Mesendoderm (in vitro differentiated cells): ENCODE measurements at regions not wholly inside any gene's neighbourhood (a gene's known extent, or its start where the extent isn't known, plus 50 kb on each side); places are given as distances from the start of the nearest gene placed in this dataset.

ENCODE experiments used
- DNase-seq: peaks from one replicate; pipeline ENCODE4 v3.0.0; 2013
- H2AK5ac ChIP-seq: 2 replicates; pipeline ENCODE4 v1.6.1; 2013; ENCODE audit warnings: low read length, inconsistent platforms
- H2BK120ac ChIP-seq: 2 replicates; pipeline ENCODE4 v1.6.1; 2013; ENCODE audit warnings: low read depth, mild to moderate bottlenecking, low read length, moderate library complexity, mixed read lengths
- H2BK15ac ChIP-seq: replicated peaks from 2 replicates; pipeline ENCODE4 v1.6.1; 2013; ENCODE audit warnings: low read depth, mild to moderate bottlenecking, moderate library complexity
- H2BK5ac ChIP-seq: 2 replicates; pipeline ENCODE4 v1.6.1; 2013; ENCODE audit warnings: low read length, inconsistent platforms
- H3K18ac ChIP-seq: 2 replicates; pipeline ENCODE4 v1.6.1; 2013; ENCODE audit warnings: mild to moderate bottlenecking, low read length, mixed read lengths
- H3K23ac ChIP-seq: one replicate; pipeline ENCODE4 v1.6.1; 2013; ENCODE audit warnings: low read length
- H3K27ac ChIP-seq: 2 replicates; pipeline ENCODE4 v1.5.1; 2013; ENCODE audit warnings: low read depth, mild to moderate bottlenecking, inconsistent platforms, low read length, moderate library complexity
- H3K27me3 ChIP-seq: 2 replicates; pipeline ENCODE4 v1.6.1; 2013; ENCODE audit warnings: low read length, control low read depth, mild to moderate bottlenecking, inconsistent platforms; ENCODE audit not compliant: insufficient read depth, poor library complexity
- H3K36me3 ChIP-seq: 2 replicates; pipeline ENCODE4 v1.6.1; 2013; ENCODE audit warnings: low read length, inconsistent platforms; ENCODE audit not compliant: control insufficient read depth, insufficient read depth
- H3K4ac ChIP-seq: one replicate; pipeline ENCODE4 v1.6.1; 2013; ENCODE audit warnings: low read depth, mild to moderate bottlenecking, low read length, moderate library complexity
- H3K4me1 ChIP-seq: 2 replicates; pipeline ENCODE4 v1.6.1; 2013; ENCODE audit warnings: low read depth, low read length, inconsistent platforms; ENCODE audit not compliant: control insufficient read depth
- H3K4me2 ChIP-seq: 2 replicates; pipeline ENCODE4 v1.6.1; 2013; ENCODE audit warnings: low read length
- H3K4me3 ChIP-seq: 2 replicates; pipeline ENCODE4 v1.5.1; 2013; ENCODE audit warnings: mild to moderate bottlenecking, low read length
- H3K56ac ChIP-seq: one replicate; pipeline ENCODE4 v1.6.1; 2013; ENCODE audit warnings: low read length
- H3K79me1 ChIP-seq: 2 replicates; pipeline ENCODE4 v1.6.1; 2013; ENCODE audit warnings: low read length, inconsistent platforms
- H3K79me2 ChIP-seq: 2 replicates; pipeline ENCODE4 v1.6.1; 2013; ENCODE audit warnings: mild to moderate bottlenecking, low read length; ENCODE audit not compliant: control insufficient read depth, insufficient read depth
- H3K9ac ChIP-seq: 2 replicates; pipeline ENCODE4 v1.6.1; 2013; ENCODE audit warnings: low read length, inconsistent platforms
- H4K5ac ChIP-seq: one replicate; pipeline ENCODE4 v1.6.1; 2013; ENCODE audit warnings: low read length
- H4K8ac ChIP-seq: one replicate; pipeline ENCODE4 v1.6.1; 2013; ENCODE audit warnings: low read depth, mild to moderate bottlenecking, control low read depth, low read length, moderate library complexity
- WGBS: extraction: QIAGEN DNeasy Blood & Tissue Kit; methylation state at CpG from one replicate; pipeline ENCODE4 v1.1.7; 2013; ENCODE audit warnings: low lambda C conversion rate, missing lambda C conversion rate; ENCODE audit not compliant: insufficient coverage; ENCODE audit errors: extremely low coverage; 5-methylcytosine and 5-hydroxymethylcytosine counted together

GRCh38 chr5:33049298-33049697, 338.2 kb downstream of the NPR3 start:
- Histone ChIP-seq H3K36me3 (no peaks in the 10 kb centered on the region), H3K56ac (no peak overlapping the region), H3K4me1 (no peaks in the 10 kb centered on the region), H3K27me3 (no peaks in the 10 kb centered on the region), H3K23ac (no peak overlapping the region), H3K79me1 (no peaks in the 10 kb centered on the region), H3K79me2 (no peaks in the 10 kb centered on the region), H2BK120ac (no peak overlapping the region), H3K4me2 (no peak overlapping the region), H3K18ac (no peak overlapping the region), H3K4ac (no peak overlapping the region), H4K8ac (no peak overlapping the region), H2AK5ac (no peak overlapping the region), H3K4me3 (no peak overlapping the region), H3K9ac (no peak overlapping the region), H4K5ac (no peak overlapping the region), H3K27ac (no peak overlapping the region), H2BK15ac (no peak overlapping the region), H2BK5ac (no peak overlapping the region)
- WGBS, result no CpG with 5 or more reads among the region's 6 CpGs
- no peak for DNase-seq

GRCh38 chr5:33049842-33050241, 338.7 kb downstream of the NPR3 start:
- no peaks in the 10 kb centered on the region for H3K27me3 ChIP-seq
- H3K9ac ChIP-seq, result no peak overlapping the region
- no peaks in the 10 kb centered on the region for H3K79me2 ChIP-seq
- no peak overlapping the region for H3K4me2 ChIP-seq
- no peak overlapping the region for H3K18ac ChIP-seq
- H3K79me1 ChIP-seq, result no peaks in the 10 kb centered on the region
- H3K4ac ChIP-seq, result no peak overlapping the region
- H2BK120ac ChIP-seq, result no peak overlapping the region
- no peak overlapping the region for H4K5ac ChIP-seq
- no peak for DNase-seq
- H3K27ac ChIP-seq, result no peak overlapping the region
- WGBS, result no CpG with 5 or more reads among the region's 2 CpGs
- H3K36me3 ChIP-seq, result no peaks in the 10 kb centered on the region
- no peak overlapping the region for H3K56ac ChIP-seq
- no peak overlapping the region for H3K23ac ChIP-seq
- H3K4me3 ChIP-seq, result no peak overlapping the region
- H4K8ac ChIP-seq, result no peak overlapping the region
- H3K4me1 ChIP-seq, result no peaks in the 10 kb centered on the region
- H2BK15ac ChIP-seq, result no peak overlapping the region
- H2BK5ac ChIP-seq, result no peak overlapping the region
- no peak overlapping the region for H2AK5ac ChIP-seq

GRCh38 chr5:33059081-33059480, 348.0 kb downstream of the NPR3 start:
- H3K23ac ChIP-seq, result no peak overlapping the region
- H3K4me3 ChIP-seq, result no peak overlapping the region
- no peak overlapping the region for H2BK5ac ChIP-seq
- H3K4ac ChIP-seq, result no peak overlapping the region
- H3K4me2 ChIP-seq, result no peak overlapping the region
- no peak for DNase-seq
- H3K79me1 ChIP-seq, result no peaks in the 10 kb centered on the region
- whole genome bisulfite sequencing, result no CpG with 5 or more reads among the region's 3 CpGs
- H3K18ac ChIP-seq, result no peak overlapping the region
- H3K4me1 ChIP-seq, result no peaks in the 10 kb centered on the region
- peaks cover 3% of the 10 kb centered on the region for H3K27me3 ChIP-seq
- no peaks in the 10 kb centered on the region for H3K79me2 ChIP-seq
- H3K9ac ChIP-seq, result no peak overlapping the region
- H4K8ac ChIP-seq, result no peak overlapping the region
- no peaks in the 10 kb centered on the region for H3K36me3 ChIP-seq
- no peak overlapping the region for H3K27ac ChIP-seq
- no peak overlapping the region for H3K56ac ChIP-seq
- no peak overlapping the region for H2BK120ac ChIP-seq
- H2AK5ac ChIP-seq, result no peak overlapping the region
- no peak overlapping the region for H4K5ac ChIP-seq
- no peak overlapping the region for H2BK15ac ChIP-seq

GRCh38 chr5:33065131-33065530, 354.0 kb downstream of the NPR3 start:
- Histone ChIP-seq H2BK120ac (no peak overlapping the region), H3K4me1 (no peaks in the 10 kb centered on the region), H3K18ac (no peak overlapping the region), H3K27ac (no peak overlapping the region), H3K4me3 (no peak overlapping the region), H3K4ac (no peak overlapping the region), H2BK5ac (no peak overlapping the region), H3K79me2 (no peaks in the 10 kb centered on the region), H2AK5ac (no peak overlapping the region), H3K23ac (no peak overlapping the region), H3K56ac (no peak overlapping the region), H3K27me3 (no peaks in the 10 kb centered on the region), H3K36me3 (no peaks in the 10 kb centered on the region), H4K5ac (no peak overlapping the region), H3K9ac (no peak overlapping the region), H3K4me2 (no peak overlapping the region), H2BK15ac (no peak overlapping the region), H4K8ac (no peak overlapping the region), H3K79me1 (no peaks in the 10 kb centered on the region)
- DNase-seq, result no peak
- WGBS, result no CpG with 5 or more reads among the region's 3 CpGs

GRCh38 chr5:33067291-33067690, 356.2 kb downstream of the NPR3 start:
- H3K79me2 ChIP-seq, result no peaks in the 10 kb centered on the region
- no peak for DNase-seq
- no peak overlapping the region for H3K4ac ChIP-seq
- no peak overlapping the region for H2BK15ac ChIP-seq
- H3K9ac ChIP-seq, result no peak overlapping the region
- no peak overlapping the region for H3K4me2 ChIP-seq
- no peak overlapping the region for H4K5ac ChIP-seq
- no peak overlapping the region for H3K27ac ChIP-seq
- H3K4me1 ChIP-seq, result no peaks in the 10 kb centered on the region
- no peak overlapping the region for H4K8ac ChIP-seq
- H3K18ac ChIP-seq, result no peak overlapping the region
- H2BK5ac ChIP-seq, result no peak overlapping the region
- WGBS, result 100% methylated on average over 1 of the region's 2 CpGs
- H3K56ac ChIP-seq, result no peak overlapping the region
- H3K27me3 ChIP-seq, result no peaks in the 10 kb centered on the region
- no peak overlapping the region for H3K4me3 ChIP-seq
- H3K79me1 ChIP-seq, result no peaks in the 10 kb centered on the region
- no peak overlapping the region for H3K23ac ChIP-seq
- no peak overlapping the region for H2BK120ac ChIP-seq
- H3K36me3 ChIP-seq, result no peaks in the 10 kb centered on the region
- H2AK5ac ChIP-seq, result no peak overlapping the region

- H3K18ac ChIP-seq, result no peak overlapping the region
- no peak for DNase-seq
- no peaks in the 10 kb centered on the region for H3K79me2 ChIP-seq
- H3K4me2 ChIP-seq, result no peak overlapping the region
- H3K27me3 ChIP-seq, result no peaks in the 10 kb centered on the region
- no peak overlapping the region for H3K4me3 ChIP-seq
- no peak overlapping the region for H2BK15ac ChIP-seq
- no peak overlapping the region for H4K8ac ChIP-seq
- no peaks in the 10 kb centered on the region for H3K36me3 ChIP-seq
- H3K23ac ChIP-seq, result no peak overlapping the region
- H3K9ac ChIP-seq, result no peak overlapping the region
- no peak overlapping the region for H4K5ac ChIP-seq
- H3K4ac ChIP-seq, result no peak overlapping the region
- no peak overlapping the region for H3K27ac ChIP-seq
- no peak overlapping the region for H2AK5ac ChIP-seq
- H3K79me1 ChIP-seq, result no peaks in the 10 kb centered on the region
- H2BK120ac ChIP-seq, result no peak overlapping the region
- H3K4me1 ChIP-seq, result no peaks in the 10 kb centered on the region
- H3K56ac ChIP-seq, result no peak overlapping the region
- no CpG with 5 or more reads among the region's 1 CpG for WGBS
- H2BK5ac ChIP-seq, result no peak overlapping the region
Measured at GRCh38 chr5:33068786-33069185, 357.7 kb downstream of the NPR3 start.
